H1 (cell line): ENCODE measurements at regions not wholly inside any gene's neighbourhood (a gene's known extent, or its start where the extent isn't known, plus 50 kb on each side); places are given as distances from the start of the nearest gene placed in this dataset.

Experiments used
- BRCA1 ChIP-seq: IDR thresholded peaks from 2 replicates; pipeline ENCODE4 v1.6.1; 2012; ENCODE audit warnings: low read depth, low read length, improper control_type of control experiment
- CREB1 ChIP-seq: IDR thresholded peaks from 2 replicates; pipeline ENCODE4 v1.6.1; 2012; ENCODE audit warnings: inconsistent platforms
- CTCF ChIP-seq, 3 experiments: IDR thresholded peaks; 1 replicate in 2 of 3; 2 replicates in 1 of 3; pipeline versions ENCODE4 v1.5.1 to v1.6.1; 2011; ENCODE audit warnings: low read length in 3 of 3, mild to moderate bottlenecking in 3 of 3, inconsistent platforms in 2 of 3, low read depth in 1 of 3, moderate library complexity in 1 of 3; ENCODE audit not compliant: insufficient read depth in 1 of 3; ENCODE audit errors: control extremely low read depth in 1 of 3
- EP300 ChIP-seq, 2 experiments: IDR thresholded peaks; 1 replicate in 1 of 2; 2 replicates in 1 of 2; pipeline ENCODE4 v1.6.1; 2011 to 2012; ENCODE audit warnings: low read depth in 2 of 2, low read length in 2 of 2, mild to moderate bottlenecking in 2 of 2, borderline replicate concordance in 1 of 2, inconsistent platforms in 1 of 2, moderate library complexity in 1 of 2
- EZH2 ChIP-seq: fragments of 200-600 bp; sonication (generic); IDR thresholded peaks from 2 replicates; pipeline ENCODE4 v1.7.1; 2012; ENCODE audit warnings: low read depth, mild to moderate bottlenecking, moderate library complexity, low read length, inconsistent platforms; ENCODE audit not compliant: severe bottlenecking
- JUN ChIP-seq: IDR thresholded peaks from 2 replicates; pipeline ENCODE4 v1.6.1; 2011; ENCODE audit warnings: low read depth, mild to moderate bottlenecking, improper control_type of control experiment, low read length
- JUND ChIP-seq: IDR thresholded peaks from 2 replicates; pipeline ENCODE4 v1.6.1; 2011; ENCODE audit warnings: mild to moderate bottlenecking, improper control_type of control experiment, low read length
- SIN3A ChIP-seq, 2 experiments: IDR thresholded peaks in 1 of 2; conservative IDR thresholded peaks in 1 of 2; 2 replicates each; pipeline ENCODE4 v1.6.1; 2011 to 2012; ENCODE audit warnings: low read length in 2 of 2, improper control_type of control experiment in 1 of 2, low read depth in 1 of 2, mild to moderate bottlenecking in 1 of 2
- SUZ12 ChIP-seq: fragments of 200-600 bp; sonication (generic); IDR thresholded peaks from 2 replicates; pipeline ENCODE4 v1.6.1; 2012; ENCODE audit warnings: mild to moderate bottlenecking, inconsistent platforms, low read length, moderate library complexity, mixed read lengths

- TF ChIP-seq CTCF (IDR thresholded peaks at IDR 0.05; ENCODE audit: control extremely low read depth in 1 of 3, insufficient read depth in 1 of 3, low read depth in 1 of 3, low read length in 3 of 3) = no peak
- no peak for TF ChIP-seq JUN
- no peak for TF ChIP-seq SUZ12
- no peak for TF ChIP-seq EP300 (IDR thresholded peaks at IDR 0.05; ENCODE audit: borderline replicate concordance in 1 of 2, low read depth in 2 of 2, low read length in 2 of 2)
- no peak for TF ChIP-seq BRCA1
- no peak for TF ChIP-seq CREB1
- TF ChIP-seq JUND = no peak
- TF ChIP-seq EZH2 = no peak
- TF ChIP-seq SIN3A (conservative IDR thresholded peaks at IDR 0.05 in 1 of 2, IDR thresholded peaks at IDR 0.05 in 1 of 2; ENCODE audit: low read depth in 1 of 2, low read length in 2 of 2) = no peak
Observed at GRCh38 chrY:15455133-15455937, 931.0 kb downstream of the NLGN4Y start.
